Activated CD4-positive, alpha-beta T cell treated with anti-CD3 and anti-CD28 coated beads, Interleukin-10, Interleukin-2, amounts not matched to agents 100 ng/mL and 50 ng/mL, durations not matched to agents 16 hours and 8 hours (primary cell): ENCODE measurements at regions not wholly inside any gene's neighbourhood (a gene's known extent, or its start where the extent isn't known, plus 50 kb on each side); places are given as distances from the start of the nearest gene placed in this dataset.
A peak's percentile ranks its signal among the peaks of the same experiment; 100 is the strongest.

Experiments
- DNase-seq: peaks from one replicate; pipeline ENCODE4 v3.0.0-alpha.2; 2020

DNA sequence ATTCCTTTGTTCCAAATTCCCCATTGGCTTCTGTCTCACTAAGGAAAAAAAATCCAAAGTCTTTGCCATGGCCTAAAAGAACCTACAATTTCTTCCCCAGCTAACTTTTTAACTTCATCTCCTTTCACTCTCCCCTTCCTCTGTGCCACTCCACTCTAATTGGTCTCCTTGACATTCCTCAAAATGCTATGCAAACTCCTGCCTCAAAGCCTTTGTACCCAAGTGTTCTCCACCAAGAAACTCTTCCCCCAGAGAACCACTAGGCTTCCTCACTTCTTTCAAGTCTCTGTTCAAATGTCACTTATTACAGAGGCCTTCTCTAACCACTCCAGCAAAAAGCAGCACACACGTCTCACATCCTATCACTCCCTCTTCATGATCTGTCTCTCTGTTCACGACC is 91.6 kb upstream of the NR4A3 start:
- no peak for DNase-seq

DNA sequence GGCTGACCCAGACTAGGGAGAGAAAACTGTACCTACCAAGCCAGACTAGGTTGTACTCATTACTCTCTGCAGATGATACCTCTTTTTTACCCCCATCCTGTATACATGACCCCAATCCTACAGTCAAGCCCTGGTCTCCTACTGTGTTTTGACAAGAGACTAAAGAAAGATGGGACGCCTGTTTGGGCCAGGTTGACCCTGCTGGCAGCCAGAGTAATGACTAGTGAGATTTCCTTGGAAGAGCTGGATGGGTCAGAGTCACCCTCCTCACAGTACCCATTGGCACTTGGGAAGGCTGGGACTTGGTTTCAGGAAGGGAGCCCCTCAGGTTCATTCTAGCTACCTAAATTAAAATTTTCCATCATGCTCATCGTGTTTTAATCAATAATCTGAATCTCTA is 89.7 kb upstream of the NR4A3 start:
- DNase-seq = no peak

DNA sequence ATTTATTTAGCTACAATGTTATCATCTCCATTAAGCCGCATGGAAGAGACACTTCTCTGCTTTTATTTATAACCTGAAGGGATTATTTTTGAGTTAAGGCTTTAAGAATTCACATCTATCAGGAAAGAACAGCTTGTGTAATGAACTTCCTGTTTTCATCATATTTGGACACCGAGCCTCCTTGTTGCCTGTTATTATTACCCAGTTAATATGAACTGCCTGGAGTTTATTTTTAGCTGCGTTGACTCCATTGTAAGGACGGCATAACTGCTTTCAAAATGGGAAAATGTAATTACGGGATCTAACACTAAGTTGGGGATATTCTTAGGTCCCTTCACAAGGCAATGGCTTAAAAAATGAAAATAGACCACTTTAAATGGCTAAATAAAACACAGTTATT is 89.0 kb upstream of the NR4A3 start:
- no peak for DNase-seq

DNA sequence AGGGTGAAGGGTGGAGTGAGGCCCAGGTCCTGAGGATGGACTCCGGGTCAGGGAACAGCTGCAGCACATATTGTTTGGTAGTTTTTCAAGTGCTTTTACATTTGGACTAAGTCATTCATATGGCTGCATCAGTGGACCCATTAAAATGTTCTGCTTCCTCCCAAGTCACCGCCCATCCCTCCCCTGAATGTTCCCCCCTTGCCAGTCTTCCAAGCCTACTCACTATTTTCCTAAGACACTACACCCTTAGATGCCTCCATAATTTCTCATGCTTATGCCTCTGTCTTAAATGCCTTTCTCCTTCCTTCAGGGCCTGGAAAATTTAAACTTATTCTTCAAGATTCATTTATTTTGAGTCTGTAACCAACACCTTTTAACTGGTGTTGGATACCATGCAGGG is 86.6 kb upstream of the NR4A3 start:
- no peak for DNase-seq

DNA sequence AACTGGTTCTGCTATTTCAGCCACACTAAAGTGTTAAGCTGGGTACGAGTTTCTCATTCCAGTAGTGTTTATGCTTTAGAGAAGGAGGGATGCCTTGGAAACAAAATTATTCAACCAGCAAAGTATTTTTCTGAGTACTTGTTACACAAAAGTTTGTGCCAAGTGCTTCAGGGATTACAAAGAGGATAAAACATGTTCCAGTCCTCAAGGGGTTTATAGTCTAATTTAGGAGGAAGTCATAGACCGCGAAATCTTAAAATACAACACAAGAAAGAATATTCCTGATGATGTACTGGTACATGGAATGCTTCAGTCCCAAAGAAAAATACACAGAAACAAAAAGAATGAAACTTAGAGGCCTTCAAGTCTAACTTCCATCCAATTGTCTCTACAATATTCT is 85.4 kb upstream of the NR4A3 start:
- no peak for DNase-seq

GRCh38 chr9:99737649-99738048 is 84.0 kb upstream of the NR4A3 start:
- no peak for DNase-seq

- no peak for DNase-seq
Observed at GRCh38 chr9:99743006-99743405, 78.7 kb upstream of the NR4A3 start.

DNA sequence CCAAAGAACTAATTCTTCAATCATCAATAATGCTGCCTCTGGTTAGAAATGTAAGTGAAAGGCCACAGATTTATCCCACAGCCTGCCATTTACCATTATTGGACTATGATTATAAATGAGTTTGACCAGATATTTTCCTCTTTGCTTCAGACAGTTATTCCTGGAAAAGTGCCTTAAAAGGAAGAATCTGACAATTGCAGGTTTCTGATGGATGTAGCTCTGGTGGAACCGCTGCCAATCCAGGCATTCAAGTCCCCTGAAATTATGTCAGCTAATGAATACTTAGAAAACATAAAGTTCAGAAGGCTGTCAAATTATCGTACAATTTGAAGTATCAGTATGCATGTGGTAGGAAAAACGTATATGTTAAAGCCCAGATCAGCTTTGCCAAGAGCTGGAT is 78.2 kb upstream of the NR4A3 start:
- DNase-seq = no peak

- no peak for DNase-seq
Observed at GRCh38 chr9:99744132-99744531, 77.6 kb upstream of the NR4A3 start.

- no peak for DNase-seq
Observed at GRCh38 chr9:99745085-99745484, 76.6 kb upstream of the NR4A3 start.

- DNase-seq = no peak
Observed at GRCh38 chr9:99746406-99746805, 75.3 kb upstream of the NR4A3 start.

- no peak for DNase-seq
Observed at GRCh38 chr9:99748266-99748665, 73.4 kb upstream of the NR4A3 start.

GRCh38 chr9:99748676-99749075 is 73.0 kb upstream of the NR4A3 start:
- DNase-seq = no peak

- no peak for DNase-seq
Observed at GRCh38 chr9:99749641-99750040, 72.0 kb upstream of the NR4A3 start.

DNA sequence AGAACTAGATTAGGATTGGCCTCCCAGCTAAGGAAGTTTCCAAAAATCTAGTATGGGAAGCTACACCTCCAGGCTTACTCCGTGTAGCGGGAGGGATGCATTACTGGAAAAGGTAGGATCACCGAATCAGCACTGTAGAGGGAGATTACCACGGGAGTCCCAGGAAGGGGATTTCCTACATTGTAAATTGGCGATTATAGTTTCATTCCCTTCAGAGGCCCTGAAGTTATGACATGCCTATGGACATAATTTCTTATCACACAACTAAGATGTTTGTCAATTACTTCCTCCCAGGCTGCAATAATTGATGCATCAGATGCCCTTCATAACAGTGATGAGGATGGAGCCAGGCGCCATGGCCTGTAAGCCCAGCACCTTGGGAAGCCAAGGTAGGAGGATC is 71.2 kb upstream of the NR4A3 start:
- DNase-seq = no peak

DNA sequence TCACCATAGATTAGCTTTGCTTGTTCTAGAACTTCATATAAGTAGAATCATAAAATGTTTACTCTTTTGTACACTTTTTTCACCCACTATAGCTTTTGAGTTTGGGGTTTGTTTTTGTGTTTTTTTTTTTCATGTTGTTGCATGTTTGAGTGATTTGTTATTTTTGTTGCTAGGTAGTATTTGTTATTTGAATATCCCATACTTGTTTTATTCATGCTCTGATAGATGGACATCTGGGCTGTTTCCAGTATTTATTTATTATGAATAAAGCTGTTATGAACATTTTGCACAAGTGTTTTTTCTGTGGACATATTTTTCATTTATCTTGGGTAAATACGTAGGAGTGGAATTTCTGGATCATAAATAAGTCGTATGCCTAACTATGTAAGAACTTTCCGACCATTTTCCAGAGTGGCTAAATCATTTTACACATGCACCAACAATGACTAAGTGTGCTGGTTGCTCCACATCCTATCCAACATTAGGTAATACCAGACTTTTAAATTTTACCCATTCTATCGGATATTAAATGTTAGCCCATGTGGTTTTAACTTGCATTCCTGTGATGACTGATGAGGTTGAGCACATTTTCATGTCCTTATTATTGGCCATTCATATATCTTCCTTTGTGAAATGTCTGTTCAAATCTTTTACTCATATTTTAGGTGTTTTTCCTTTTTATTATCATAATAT is 69.1 kb upstream of the NR4A3 start:
- no peak for DNase-seq

DNA sequence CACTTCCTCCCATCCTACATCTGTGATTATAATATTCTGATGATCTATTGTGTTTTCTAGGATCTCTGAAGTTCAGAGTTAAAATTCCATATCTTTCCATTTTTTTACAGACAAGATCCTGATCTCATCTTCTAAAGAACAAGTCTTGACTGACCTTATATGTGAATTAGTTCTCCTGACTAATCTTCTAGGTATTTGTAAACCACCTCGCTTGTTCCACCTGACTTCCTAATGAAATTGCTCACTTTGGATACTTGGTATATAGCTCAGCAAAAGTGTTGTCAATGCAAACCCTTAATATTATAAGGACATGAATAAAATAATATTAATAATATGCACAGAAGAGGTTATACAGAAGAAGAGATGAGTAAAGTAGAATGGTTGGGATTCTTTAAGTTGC is 68.2 kb upstream of the NR4A3 start:
- no peak for DNase-seq

GRCh38 chr9:99760421-99760820 is 61.3 kb upstream of the NR4A3 start:
- no peak for DNase-seq

DNA sequence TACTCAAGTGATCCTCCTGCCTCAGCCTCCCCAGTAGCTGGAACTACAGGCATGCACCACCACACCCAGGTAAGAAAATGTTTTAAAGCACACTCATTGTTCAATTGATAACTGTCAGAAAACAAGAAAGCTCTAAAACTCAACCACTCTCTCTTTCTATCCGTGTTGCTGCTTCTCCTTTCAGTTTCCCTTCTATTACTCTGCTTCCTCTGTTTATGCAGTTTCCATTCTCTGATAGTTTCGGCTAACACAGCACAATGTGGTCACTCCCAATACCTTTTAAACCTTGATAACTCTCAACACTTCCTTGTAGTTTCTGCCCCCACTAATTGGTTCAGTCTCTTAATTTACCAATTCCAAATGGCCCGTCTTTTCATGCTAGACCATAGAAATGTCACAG is 59.2 kb upstream of the NR4A3 start:
- peak; percentile 20 for DNase-seq
